HG03045 (cell line): ENCODE measurements at regions not wholly inside any gene's neighbourhood (a gene's known extent, or its start where the extent isn't known, plus 50 kb on each side); places are given as distances from the start of the nearest gene placed in this dataset.

Experiments
- ATAC-seq: cut with Tn5 transposase; IDR thresholded peaks from one replicate; pipeline ENCODE4 v1.9.1; 2021; ENCODE audit warnings: mild to moderate bottlenecking, moderate library complexity; ENCODE audit not compliant: unreplicated experiment

GRCh38 chr2:220310451-220310861 lies 683.0 kb downstream of the SLC4A3 start:
- no peak for ATAC-seq

GRCh38 chr2:220315098-220315823 lies 687.8 kb downstream of the SLC4A3 start:
- no peak for ATAC-seq

- ATAC-seq = no peak
Observed at GRCh38 chr2:220318037-220318436, 690.6 kb downstream of the SLC4A3 start.

GRCh38 chr2:220318508-220318907 lies 691.1 kb downstream of the SLC4A3 start:
- ATAC-seq = no peak

- ATAC-seq = no peak
Observed at GRCh38 chr2:220320326-220320725, 692.9 kb downstream of the SLC4A3 start.

- ATAC-seq = no peak
Observed at GRCh38 chr2:220332886-220333285, 705.5 kb downstream of the SLC4A3 start.

- ATAC-seq = no peak
Observed at GRCh38 chr2:220334210-220334609, 706.8 kb downstream of the SLC4A3 start.

GRCh38 chr2:220334871-220335590 lies 707.6 kb downstream of the SLC4A3 start:
- no peak for ATAC-seq

- no peak for ATAC-seq
Observed at GRCh38 chr2:220335591-220335915, 708.1 kb downstream of the SLC4A3 start.

- ATAC-seq = no peak
Observed at GRCh38 chr2:220336771-220337170, 709.3 kb downstream of the SLC4A3 start.

GRCh38 chr2:220337611-220338440 lies 710.4 kb downstream of the SLC4A3 start:
- ATAC-seq = no peak

- no peak for ATAC-seq
Observed at GRCh38 chr2:220341014-220341413, 713.6 kb downstream of the SLC4A3 start.

- no peak for ATAC-seq
Observed at GRCh38 chr2:220346919-220347318, 719.5 kb downstream of the SLC4A3 start.

GRCh38 chr2:220347626-220348025 lies 720.2 kb downstream of the SLC4A3 start:
- ATAC-seq = no peak

GRCh38 chr2:220348206-220348605 lies 720.8 kb downstream of the SLC4A3 start:
- no peak for ATAC-seq

GRCh38 chr2:220353897-220354296 lies 726.5 kb downstream of the SLC4A3 start:
- no peak for ATAC-seq

- ATAC-seq = no peak
Observed at GRCh38 chr2:220356076-220356475, 728.6 kb downstream of the SLC4A3 start.

- no peak for ATAC-seq
Observed at GRCh38 chr2:220365023-220365422, 737.6 kb downstream of the SLC4A3 start.

- ATAC-seq = no peak
Observed at GRCh38 chr2:220366765-220367164, 739.3 kb downstream of the SLC4A3 start.

GRCh38 chr2:220370764-220371163 lies 743.3 kb downstream of the SLC4A3 start:
- no peak for ATAC-seq

- ATAC-seq = no peak
Observed at GRCh38 chr2:220371211-220371610, 743.8 kb downstream of the SLC4A3 start.

- no peak for ATAC-seq
Observed at GRCh38 chr2:220373878-220374277, 746.4 kb downstream of the SLC4A3 start.
